Prostate gland (tissue), 2 donors: ENCODE measurements at regions not wholly inside any gene's neighbourhood (a gene's known extent, or its start where the extent isn't known, plus 50 kb on each side); places are given as distances from the start of the nearest gene placed in this dataset.

Experiments used
- CTCF ChIP-seq, 4 experiments: fragments of 200-600 bp in 2 of 4; fragments of 450-650 bp in 2 of 4; sonication (generic) in 2 of 4; IDR thresholded peaks; 1 replicate in 3 of 4; 2 replicates in 1 of 4; pipeline ENCODE4 v1.5.1; 2016 to 2019; ENCODE audit warnings: antibody characterized with exemption in 4 of 4, mild to moderate bottlenecking in 2 of 4, moderate library complexity in 2 of 4
- POLR2A ChIP-seq: fragments of 450-650 bp; IDR thresholded peaks from one replicate; pipeline ENCODE4 v1.6.1; 2016; ENCODE audit warnings: antibody characterized with exemption, mild to moderate bottlenecking
- POLR2AphosphoS5 ChIP-seq: sonication (generic); formaldehyde crosslinking; IDR thresholded peaks from one replicate; pipeline ENCODE4 v1.6.1; 2017; ENCODE audit warnings: antibody characterized with exemption

DNA sequence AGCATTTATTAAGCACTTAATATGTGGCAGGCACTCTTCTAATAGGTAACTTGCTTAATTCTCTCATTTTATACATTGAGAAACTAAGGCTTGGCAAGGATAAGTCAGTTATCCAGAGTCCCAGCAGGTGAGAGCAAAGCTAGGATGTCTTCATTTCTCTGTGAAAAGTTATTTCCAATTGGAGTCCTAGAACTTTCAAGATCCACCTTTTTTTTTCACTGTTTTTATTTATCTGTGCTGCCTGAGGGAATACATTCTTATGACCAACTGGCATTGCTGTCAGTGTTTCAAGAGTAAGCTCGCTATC is 56.2 kb upstream of the ETAA1 start:
- TF ChIP-seq POLR2A (no peak), POLR2AphosphoS5 (no peak), CTCF (IDR thresholded peaks at IDR 0.05) (no peak)
